ENCODE measurements at regions not wholly inside any gene's neighbourhood (a gene's known extent, or its start where the extent isn't known, plus 50 kb on each side); places are given as distances from the start of the nearest gene placed in this dataset.
"Not testable (repeated sequence)": the region's sequence is repeated elsewhere in the genome, so short reads cannot be mapped to it uniquely, and the experiment has no call there.

DNA sequence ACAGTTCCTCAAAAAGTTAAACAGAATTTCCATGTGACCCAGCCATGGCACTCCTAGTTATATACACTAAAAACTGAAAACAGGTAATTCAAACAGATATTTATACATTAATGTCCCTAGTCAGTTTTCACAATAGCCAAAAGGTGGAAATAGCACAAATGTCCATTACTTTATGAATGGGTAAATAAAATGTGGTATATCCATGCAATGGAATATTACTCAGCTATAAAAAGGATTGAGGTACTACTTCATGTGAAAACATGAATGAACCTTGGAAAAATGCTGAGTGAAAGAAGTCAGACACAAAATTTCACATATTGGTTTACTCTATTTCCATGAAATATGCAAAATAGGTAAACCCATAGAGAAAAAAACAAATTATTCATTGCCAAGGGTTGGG, 351.8 kb upstream of the AMOT start:
- no peak for DNase-seq (ENCODE audit: extremely low read depth, low read depth, low spot score)

DNA sequence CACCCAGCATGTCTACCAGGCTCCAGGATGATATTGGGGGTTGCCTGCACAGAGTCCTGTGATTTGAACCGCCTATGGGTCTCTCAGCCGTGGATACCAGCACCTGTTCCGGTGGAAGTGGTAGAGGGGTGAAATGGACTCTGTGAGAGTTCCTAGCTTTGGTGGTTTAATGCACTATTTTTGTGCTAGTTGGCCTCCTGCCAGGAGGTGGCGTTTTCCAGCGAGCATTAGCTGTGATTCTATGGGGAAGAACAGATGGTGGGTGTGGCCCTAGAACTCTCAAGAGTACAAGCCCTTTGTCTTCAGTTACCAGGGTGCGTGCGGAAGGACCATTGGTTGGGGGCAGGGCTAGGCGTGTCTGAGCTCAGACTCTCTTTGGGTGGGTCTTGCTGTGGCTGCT, 316.9 kb upstream of the AMOT start:
- no peak for DNase-seq (ENCODE audit: extremely low read depth, low read depth, low spot score)

GRCh38 chrX:113154315-113154714, 313.7 kb upstream of the AMOT start:
- not testable (repeated sequence) for DNase-seq (ENCODE audit: extremely low read depth, low read depth, low spot score)

DNA sequence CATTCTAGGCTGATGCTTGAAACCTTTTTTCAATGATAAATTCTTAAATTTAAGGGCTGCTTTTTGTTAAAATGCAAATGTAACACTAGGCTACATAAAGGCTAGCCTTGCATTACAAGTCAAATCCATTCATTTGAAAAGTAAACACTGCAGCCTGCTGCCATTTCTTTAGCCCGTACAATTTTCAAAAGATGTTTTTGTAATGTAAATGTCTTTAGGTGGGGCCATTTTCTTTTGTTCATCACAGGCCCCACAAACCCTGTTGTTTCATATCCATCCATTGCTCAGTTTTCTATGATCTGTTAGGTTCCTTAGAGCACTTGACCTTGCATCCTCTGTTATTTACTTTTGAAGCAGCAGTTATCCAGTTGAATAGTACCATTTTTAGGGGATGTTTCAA, 296.2 kb upstream of the AMOT start:
- no peak for DNase-seq (ENCODE audit: extremely low read depth, low read depth, low spot score)

DNA sequence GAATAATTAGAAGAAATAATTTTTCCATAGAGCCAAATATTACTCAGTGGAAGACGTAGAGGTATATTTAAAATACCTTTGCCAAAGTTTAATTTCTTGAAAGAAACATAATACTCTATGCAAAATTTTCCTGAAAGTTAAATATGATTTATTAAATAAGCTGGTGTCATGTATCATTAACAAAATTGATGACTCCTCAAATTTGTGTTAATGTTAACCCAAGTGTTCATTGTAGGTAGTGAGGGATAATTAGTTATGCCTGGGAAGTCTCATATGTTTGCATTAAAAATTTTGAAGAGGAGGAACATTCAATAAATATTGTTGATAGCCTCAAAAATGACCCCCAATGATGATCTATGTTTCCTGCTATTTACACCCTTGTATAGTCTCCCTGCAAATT, 292.7 kb upstream of the AMOT start:
- DNase-seq (ENCODE audit: extremely low read depth, low read depth, low spot score), result no peak

DNA sequence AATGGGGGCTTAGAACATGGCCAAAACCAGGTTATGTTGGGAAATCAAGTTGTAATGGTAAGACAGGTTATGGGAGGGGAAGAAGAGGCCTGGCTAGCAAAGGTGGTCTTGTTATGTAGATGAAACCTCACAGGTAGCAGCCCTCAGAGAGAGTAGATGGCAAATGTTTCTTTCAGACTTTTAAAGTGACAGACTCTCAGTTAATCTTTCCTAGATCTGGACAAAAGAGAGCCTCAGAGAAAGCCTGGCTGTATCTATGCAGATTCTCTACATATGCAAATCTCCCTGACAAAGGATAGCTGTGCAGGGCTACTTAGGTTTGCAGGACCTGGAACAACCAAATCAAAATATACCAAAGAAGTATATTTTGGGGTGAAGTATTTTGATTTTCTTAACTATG, 284.1 kb upstream of the AMOT start:
- DNase-seq (ENCODE audit: extremely low read depth, low read depth, low spot score), result no peak

GRCh38 chrX:113075521-113075920, 234.9 kb upstream of the AMOT start:
- no peak for DNase-seq (ENCODE audit: extremely low read depth, low read depth, low spot score)

DNA sequence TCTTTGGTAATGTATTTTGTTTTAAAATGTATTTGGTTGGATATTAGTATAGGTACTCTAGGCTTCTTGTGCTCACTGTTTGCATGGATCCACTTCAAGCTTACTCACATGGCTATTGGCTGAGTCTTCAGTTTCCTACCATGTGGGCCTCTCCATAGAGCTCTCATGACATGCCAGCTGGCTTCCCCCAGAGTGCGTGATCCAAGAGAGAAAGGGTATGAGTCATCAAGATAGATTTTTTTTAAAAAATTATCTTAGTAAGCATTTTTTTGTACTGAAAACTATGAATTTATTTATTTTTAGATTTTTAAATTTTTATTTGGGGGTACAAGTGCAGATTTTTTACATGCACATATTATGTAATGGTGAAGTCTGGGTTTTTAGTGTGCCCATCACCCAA, 219.1 kb upstream of the AMOT start:
- no peak for DNase-seq (ENCODE audit: extremely low read depth, low read depth, low spot score)

- DNase-seq (ENCODE audit: extremely low read depth, low read depth, low spot score), result no peak
Measured at GRCh38 chrX:113058634-113059033, 218.0 kb upstream of the AMOT start.

- no peak for DNase-seq (ENCODE audit: extremely low read depth, low read depth, low spot score)
Measured at GRCh38 chrX:113048896-113049295, 208.3 kb upstream of the AMOT start.

DNA sequence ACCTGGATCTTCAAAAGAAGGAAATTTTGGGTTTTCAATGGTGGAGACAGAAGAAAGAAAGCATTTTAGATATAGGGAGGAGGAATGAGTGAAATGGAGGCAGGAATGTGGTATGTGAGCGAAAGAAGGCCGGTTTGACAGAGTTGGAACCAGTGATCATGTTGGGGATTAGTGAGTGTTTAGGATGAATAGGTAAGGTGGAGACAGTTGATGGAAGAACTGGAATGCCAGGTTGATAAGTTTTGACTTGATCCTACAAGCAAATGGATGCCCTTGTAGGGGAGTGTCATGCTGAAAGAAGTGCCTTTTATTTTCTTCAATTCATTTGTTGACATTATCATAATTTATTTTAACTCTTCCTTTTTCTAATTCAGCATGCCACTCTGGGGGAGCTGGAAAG, 207.8 kb upstream of the AMOT start:
- DNase-seq (ENCODE audit: extremely low read depth, low read depth, low spot score), result no peak

DNA sequence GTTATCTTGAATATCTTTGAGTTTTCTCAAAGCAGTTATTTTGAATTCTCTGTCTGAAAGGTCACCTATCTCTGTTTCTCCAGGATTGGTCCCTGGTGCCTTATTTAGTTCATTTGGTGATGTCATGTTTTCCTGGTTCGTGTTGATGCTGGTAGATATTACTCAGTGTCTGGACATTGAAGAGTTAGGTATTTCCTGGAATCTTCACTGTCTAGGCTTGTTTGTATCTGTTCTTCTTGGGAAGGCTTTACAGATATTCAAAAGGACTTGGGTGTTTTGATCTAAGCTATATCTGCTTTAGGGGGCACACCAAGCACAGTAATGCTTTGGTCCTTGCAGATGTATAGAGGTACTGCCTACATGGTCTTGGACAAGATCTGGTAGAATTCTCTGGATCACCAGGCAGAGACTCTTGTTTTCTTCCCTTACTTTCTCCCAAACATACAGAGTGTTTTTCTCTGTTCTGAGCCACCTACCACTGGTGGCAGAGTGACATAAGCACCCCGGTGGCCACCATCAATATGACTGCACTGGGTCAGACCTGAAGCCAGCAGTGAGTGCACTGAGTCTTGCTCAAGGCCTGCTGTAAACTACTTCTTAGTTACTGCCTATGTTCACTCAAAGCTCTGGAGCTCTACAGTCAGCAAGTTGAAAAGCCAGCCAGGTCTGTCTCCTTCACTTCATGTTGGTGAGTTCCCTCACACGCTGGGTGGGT, 193.5 kb upstream of the AMOT start:
- DNase-seq (ENCODE audit: extremely low read depth, low read depth, low spot score), result no peak

GRCh38 chrX:113019958-113020357, 179.3 kb upstream of the AMOT start:
- no peak for DNase-seq (ENCODE audit: extremely low read depth, low read depth, low spot score)

GRCh38 chrX:113009837-113010236, 169.2 kb upstream of the AMOT start:
- DNase-seq (ENCODE audit: extremely low read depth, low read depth, low spot score), result no peak

DNA sequence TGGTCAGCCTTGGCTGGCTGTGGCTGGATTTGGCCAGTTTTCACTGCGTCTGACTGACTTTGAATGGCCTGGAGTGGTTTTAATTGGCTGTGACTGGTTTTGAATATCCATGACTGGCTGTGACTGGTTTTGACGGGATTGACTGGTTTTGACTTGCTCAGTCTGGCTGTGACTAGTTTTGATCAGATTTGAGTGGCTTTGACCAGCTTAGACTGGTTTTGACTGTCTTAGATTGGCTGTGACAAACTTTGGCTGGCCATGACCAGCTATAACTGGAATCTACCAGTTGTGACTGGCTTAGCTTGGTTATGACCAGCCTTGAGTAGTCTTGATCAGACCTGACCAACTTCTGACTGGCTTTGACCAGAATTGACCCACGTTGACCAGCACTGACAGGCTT, 168.4 kb upstream of the AMOT start:
- no peak for DNase-seq (ENCODE audit: extremely low read depth, low read depth, low spot score)

GRCh38 chrX:113001836-113002235, 161.2 kb upstream of the AMOT start:
- no peak for DNase-seq (ENCODE audit: extremely low read depth, low read depth, low spot score)

- no peak for DNase-seq (ENCODE audit: extremely low read depth, low read depth, low spot score)
Measured at GRCh38 chrX:112997991-112998390, 157.4 kb upstream of the AMOT start.

GRCh38 chrX:112991801-112992200, 151.2 kb upstream of the AMOT start:
- no peak for DNase-seq (ENCODE audit: extremely low read depth, low read depth, low spot score)

GRCh38 chrX:112979879-112980278, 139.2 kb upstream of the AMOT start:
- DNase-seq (ENCODE audit: extremely low read depth, low read depth, low spot score), result no peak

DNA sequence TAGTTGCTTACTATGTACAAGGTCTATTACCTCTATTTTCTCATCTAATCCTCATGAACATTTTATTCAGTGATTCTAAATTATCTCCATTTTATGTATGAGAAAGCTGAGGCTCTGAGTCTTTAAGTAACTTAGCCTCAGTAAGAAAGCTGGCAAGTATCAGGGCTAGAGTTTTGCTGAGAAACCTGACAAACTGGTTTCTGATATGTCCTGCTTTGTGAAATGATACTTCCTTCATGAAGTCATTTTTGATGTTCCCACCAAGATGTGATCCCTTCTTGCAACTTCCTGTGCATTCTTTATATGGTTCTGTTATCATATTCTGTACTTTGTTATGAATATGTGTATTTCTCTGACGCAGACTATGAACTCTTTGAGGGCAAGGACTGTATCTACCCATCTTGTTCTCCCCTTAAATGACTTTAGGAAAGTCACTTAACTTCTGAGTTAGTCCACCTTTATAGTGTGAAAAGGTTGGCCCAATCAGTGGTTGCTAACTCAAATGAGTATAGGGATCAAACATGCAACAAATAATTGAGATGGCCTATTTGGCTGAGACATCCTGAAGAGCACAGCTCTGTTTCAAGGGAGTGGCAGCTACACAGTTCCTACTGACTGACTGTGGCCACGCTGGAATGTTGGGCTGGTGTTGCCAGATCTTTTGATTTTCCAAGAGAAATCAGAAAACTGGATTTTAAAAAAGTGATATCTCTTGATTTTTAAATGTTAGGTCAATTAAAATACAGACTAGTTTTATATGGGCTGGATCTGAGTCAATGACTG, 127.9 kb upstream of the AMOT start:
- DNase-seq (ENCODE audit: extremely low read depth, low read depth, low spot score), result no peak

DNA sequence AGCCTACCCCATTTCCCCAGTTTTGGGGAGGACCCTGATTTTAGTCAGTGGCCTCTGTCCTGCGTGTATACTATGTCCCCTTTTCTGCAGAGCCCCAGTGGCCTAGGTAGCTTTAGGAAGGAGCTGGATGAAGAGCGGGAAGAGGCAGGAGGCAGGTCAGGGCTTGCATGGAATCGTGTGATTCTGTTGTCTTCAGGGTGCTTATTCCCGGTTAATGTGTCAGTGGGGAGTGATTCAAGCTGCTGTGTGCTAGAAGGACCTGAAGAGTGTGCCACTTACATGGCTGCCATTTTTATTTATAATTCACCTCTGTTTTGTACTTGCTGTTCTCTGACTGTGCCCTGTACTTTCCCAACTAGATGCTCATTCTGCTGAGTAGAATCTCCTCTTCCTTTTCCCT, 127.3 kb upstream of the AMOT start:
- no peak for DNase-seq (ENCODE audit: extremely low read depth, low read depth, low spot score)

DNA sequence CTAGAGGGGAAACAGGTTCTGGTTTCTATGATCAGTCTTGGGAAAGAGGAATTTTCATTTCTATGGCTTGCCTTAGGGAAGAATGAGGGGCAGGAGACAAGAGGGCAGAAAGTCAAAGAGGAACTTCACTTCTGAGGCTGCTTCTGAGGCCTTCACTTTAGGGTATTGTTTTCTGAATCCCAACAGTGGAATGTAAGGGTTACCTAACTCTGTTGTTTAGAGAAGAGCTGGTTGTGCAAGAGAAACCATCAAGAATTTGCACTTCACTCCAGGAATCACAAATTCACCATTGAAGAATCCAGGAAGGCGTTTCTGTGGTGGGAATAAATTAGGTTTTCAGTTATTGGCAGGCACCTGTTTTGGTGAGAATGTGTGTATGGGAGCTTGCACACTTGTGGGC, 126.7 kb upstream of the AMOT start:
- no peak for DNase-seq (ENCODE audit: extremely low read depth, low read depth, low spot score)

- no peak for DNase-seq (ENCODE audit: extremely low read depth, low read depth, low spot score)
Measured at GRCh38 chrX:112961981-112962380, 121.3 kb upstream of the AMOT start.
